IMR-90 (cell line): ENCODE measurements at regions not wholly inside any gene's neighbourhood (a gene's known extent, or its start where the extent isn't known, plus 50 kb on each side); places are given as distances from the start of the nearest gene placed in this dataset.

Experiments used
- ATAC-seq: fragments of 200-7000 bp; cut with Tn5 transposase; 2 replicates; pipeline ENCODE4 v1.9.1; 2020; ENCODE audit warnings: low read depth, mild to moderate bottlenecking, moderate library complexity
- BruUV-seq: library from RNA; stranded (reverse); fragments of 400-500 nt; replicated peaks from 2 replicates; lab custom pipeline; 2021; lab: Mats Ljungman, UMichigan
- CTCF ChIA-PET: fragments of 300-600 bp; formaldehyde crosslinking; extraction: SDS; loops from one replicate; lab custom pipeline; 2021; ENCODE audit warnings: antibody characterized with exemption; lab: Yijun Ruan, JAX
- POLR2A ChIA-PET: fragments of 300-600 bp; sonication (Branson Sonifier 250); formaldehyde crosslinking; loops from one replicate; lab custom pipeline; 2022; ENCODE audit warnings: antibody characterized with exemption; ENCODE audit not compliant: unreplicated experiment; lab: Charles Lee
- DNase-seq: peaks from one replicate; pipeline ENCODE4 v3.0.0; 2013
- H2AFZ ChIP-seq: replicated peaks from 2 replicates; pipeline ENCODE3; 2013; ENCODE audit warnings: low read length, mild to moderate bottlenecking; ENCODE audit not compliant: poor library complexity
- H2AK5ac ChIP-seq: 2 replicates; pipeline ENCODE4 v1.6.1; 2013; ENCODE audit warnings: low read depth, low read length, inconsistent platforms
- H2AK9ac ChIP-seq: replicated peaks from 2 replicates; pipeline ENCODE3; 2013; ENCODE audit warnings: mild to moderate bottlenecking, low read depth, low read length, moderate library complexity; ENCODE audit not compliant: poor library complexity
- H2BK120ac ChIP-seq: 2 replicates; pipeline ENCODE4 v1.6.1; 2013; ENCODE audit warnings: low read depth, low read length, inconsistent platforms
- H2BK15ac ChIP-seq: 3 replicates; pipeline ENCODE4 v1.6.1; 2013; ENCODE audit warnings: low read depth, low read length, inconsistent platforms
- H2BK20ac ChIP-seq: 2 replicates; pipeline ENCODE4 v1.6.1; 2013; ENCODE audit warnings: low read depth, mild to moderate bottlenecking, inconsistent platforms, low read length, moderate library complexity
- H2BK5ac ChIP-seq: 2 replicates; pipeline ENCODE4 v1.6.1; 2013; ENCODE audit warnings: mild to moderate bottlenecking, low read depth, low read length, inconsistent platforms; ENCODE audit not compliant: poor library complexity, severe bottlenecking
- H3K14ac ChIP-seq: replicated peaks from 2 replicates; pipeline ENCODE4 v1.6.1; 2013; ENCODE audit warnings: low read depth, low read length, inconsistent platforms
- H3K18ac ChIP-seq: 2 replicates; pipeline ENCODE4 v1.6.1; 2013; ENCODE audit warnings: low read depth, low read length, control low read depth
- H3K23ac ChIP-seq: 2 replicates; pipeline ENCODE4 v1.6.1; 2013; ENCODE audit warnings: low read depth, low read length, inconsistent platforms
- H3K27ac ChIP-seq: 2 replicates; pipeline ENCODE4 v1.5.1; 2013; ENCODE audit warnings: mild to moderate bottlenecking, control low read depth, low read length; ENCODE audit not compliant: insufficient read depth
- H3K27me3 ChIP-seq: 2 replicates; pipeline ENCODE4 v1.6.1; 2013; ENCODE audit warnings: low read length; ENCODE audit not compliant: control insufficient read depth, insufficient read depth
- H3K36me3 ChIP-seq: 2 replicates; pipeline ENCODE4 v1.6.1; 2013; ENCODE audit warnings: low read length, mixed read lengths; ENCODE audit not compliant: control insufficient read depth, insufficient read depth
- H3K4ac ChIP-seq: 2 replicates; pipeline ENCODE4 v1.6.1; 2013; ENCODE audit warnings: low read depth, low read length, inconsistent platforms
- H3K4me1 ChIP-seq: 2 replicates; pipeline ENCODE4 v1.6.1; 2013; ENCODE audit warnings: low read length, mixed read lengths; ENCODE audit not compliant: control insufficient read depth, insufficient read depth
- H3K4me2 ChIP-seq: 2 replicates; pipeline ENCODE4 v1.6.1; 2013; ENCODE audit warnings: low read depth, mild to moderate bottlenecking, control low read depth, low read length, moderate library complexity
- H3K4me3 ChIP-seq: 2 replicates; pipeline ENCODE4 v1.5.1; 2013; ENCODE audit warnings: low read depth, mild to moderate bottlenecking, control low read depth, low read length, moderate library complexity; ENCODE audit not compliant: insufficient read depth
- H3K56ac ChIP-seq: 2 replicates; pipeline ENCODE4 v1.6.1; 2013; ENCODE audit warnings: low read length, inconsistent platforms; ENCODE audit not compliant: insufficient read depth; ENCODE audit errors: extremely low read depth
- H3K79me1 ChIP-seq, 2 experiments: 2 replicates each; pipeline ENCODE4 v1.6.1; 2013; ENCODE audit warnings: low read length in 2 of 2, inconsistent platforms in 1 of 2, low read depth in 1 of 2
- H3K9ac ChIP-seq: 2 replicates; pipeline ENCODE4 v1.6.1; 2013; ENCODE audit warnings: low read depth, low read length, control low read depth
- H3K9me1 ChIP-seq: 2 replicates; pipeline ENCODE4 v1.6.1; 2013; ENCODE audit warnings: low read length, inconsistent platforms; ENCODE audit not compliant: insufficient read depth
- H3K9me3 ChIP-seq: 2 replicates; pipeline ENCODE4 v1.6.1; 2013; ENCODE audit warnings: low read length; ENCODE audit not compliant: control insufficient read depth, insufficient read depth
- H4K20me1 ChIP-seq: 2 replicates; pipeline ENCODE4 v1.6.1; 2013; ENCODE audit warnings: low read length, inconsistent platforms; ENCODE audit not compliant: insufficient read depth
- H4K5ac ChIP-seq: 2 replicates; pipeline ENCODE4 v1.6.1; 2013; ENCODE audit warnings: mild to moderate bottlenecking, low read depth, low read length, control low read depth
- H4K8ac ChIP-seq, 2 experiments: 2 replicates each; pipeline ENCODE4 v1.6.1; 2013; ENCODE audit warnings: low read depth in 2 of 2, low read length in 2 of 2, control low read depth in 1 of 2, inconsistent platforms in 1 of 2
- H4K91ac ChIP-seq: 2 replicates; pipeline ENCODE4 v1.6.1; 2013; ENCODE audit warnings: low read depth, low read length, inconsistent platforms; ENCODE audit not compliant: insufficient read depth
- CEBPB ChIP-seq: IDR thresholded peaks from 2 replicates; pipeline ENCODE4 v1.6.1; 2012; ENCODE audit warnings: low read depth, low read length, improper control_type of control experiment
- RAD21 ChIP-seq: IDR thresholded peaks from 2 replicates; pipeline ENCODE4 v1.6.1; 2012; ENCODE audit warnings: low read length, improper control_type of control experiment
- WGBS, 2 experiments: methylation state at CpG; one replicate each; pipeline versions ENCODE4 v1.1.5 to v1.1.7; 2013; ENCODE audit warnings: missing lambda C conversion rate in 2 of 2; ENCODE audit not compliant: insufficient read length in 1 of 2; ENCODE audit errors: extremely low coverage in 2 of 2; 5-methylcytosine and 5-hydroxymethylcytosine counted together
- dilution Hi-C: fragments of 300-500 bp; cut with HindIII; formaldehyde crosslinking; loops from one replicate; pipeline ENCODE4 v1.14.3; 2018; ENCODE audit warnings: low sequenced_read_pairs; ENCODE audit not compliant: unreplicated experiment
- in situ Hi-C: fragments of 300-500 bp; cut with MboI; formaldehyde crosslinking; loops from 3 replicates; pipeline ENCODE4 v1.14.3; 2019; ENCODE audit warnings: low sequenced_read_pairs, inconsistent platforms, mixed read lengths
- intact Hi-C: fragments of 100-400 bp; cut with micrococcal nuclease; formaldehyde crosslinking; loops from 2 replicates; pipeline ENCODE4 v1.10.0; 2022

- H4K8ac ChIP-seq = no peak overlapping the region
- no peak overlapping the region for H3K14ac ChIP-seq
- H3K79me1 ChIP-seq = no peaks in the 10 kb centered on the region
- no peak overlapping the region for H3K4me2 ChIP-seq
- intact Hi-C loops = no loop called here
- H3K23ac ChIP-seq = no peak overlapping the region
- no peak overlapping the region for H2BK20ac ChIP-seq
- no peaks in the 10 kb centered on the region for H3K27me3 ChIP-seq
- no peak overlapping the region for H4K5ac ChIP-seq
- no peak overlapping the region for H3K4ac ChIP-seq
- no peak overlapping the region for H2AK9ac ChIP-seq
- WGBS, 2 experiments = 47% methylated on average over 2 of the region's 15 CpGs; no CpG with 5 or more reads in 1 of the 2 experiments
- no peak overlapping the region for H3K18ac ChIP-seq
- no peak overlapping the region for H4K91ac ChIP-seq
- no peaks in the 10 kb centered on the region for H3K36me3 ChIP-seq
- dilution Hi-C loops = no loop called here
- peaks cover 8% of the 10 kb centered on the region; the same call in 1 of the 2 replicates for H3K9me3 ChIP-seq
- in situ Hi-C loops = no loop called here
- no peak overlapping the region for H2AK5ac ChIP-seq
- no peak for ATAC-seq
- no peak overlapping the region for H3K9ac ChIP-seq
- TF ChIP-seq CEBPB (no peak), RAD21 (no peak)
- ChIA-PET POLR2A (no interaction called here), CTCF (no interaction called here)
- no peak overlapping the region for H2BK15ac ChIP-seq
- H3K4me1 ChIP-seq = no peaks in the 10 kb centered on the region
- H3K56ac ChIP-seq = no peak overlapping the region
- no peak for DNase-seq
- no peak overlapping the region for H2BK120ac ChIP-seq
- no peak overlapping the region for H3K27ac ChIP-seq
- no peak overlapping the region for H3K4me3 ChIP-seq
- no TSS peak for BruUV-seq
- no peak overlapping the region for H2BK5ac ChIP-seq
- H2AFZ ChIP-seq = no peak overlapping the region
- no peaks in the 10 kb centered on the region for H3K9me1 ChIP-seq
- H4K20me1 ChIP-seq = no peaks in the 10 kb centered on the region
These were observed 79.5 kb upstream of the C14orf180 start for GRCh38 chr14:104499784-104500760.
